HG02642 (cell line): ENCODE measurements at regions not wholly inside any gene's neighbourhood (a gene's known extent, or its start where the extent isn't known, plus 50 kb on each side); places are given as distances from the start of the nearest gene placed in this dataset.

ENCODE experiments used
- ATAC-seq: cut with Tn5 transposase; IDR thresholded peaks from one replicate; pipeline ENCODE4 v1.9.1; 2021; ENCODE audit warnings: mild to moderate bottlenecking; ENCODE audit not compliant: unreplicated experiment, poor library complexity

DNA sequence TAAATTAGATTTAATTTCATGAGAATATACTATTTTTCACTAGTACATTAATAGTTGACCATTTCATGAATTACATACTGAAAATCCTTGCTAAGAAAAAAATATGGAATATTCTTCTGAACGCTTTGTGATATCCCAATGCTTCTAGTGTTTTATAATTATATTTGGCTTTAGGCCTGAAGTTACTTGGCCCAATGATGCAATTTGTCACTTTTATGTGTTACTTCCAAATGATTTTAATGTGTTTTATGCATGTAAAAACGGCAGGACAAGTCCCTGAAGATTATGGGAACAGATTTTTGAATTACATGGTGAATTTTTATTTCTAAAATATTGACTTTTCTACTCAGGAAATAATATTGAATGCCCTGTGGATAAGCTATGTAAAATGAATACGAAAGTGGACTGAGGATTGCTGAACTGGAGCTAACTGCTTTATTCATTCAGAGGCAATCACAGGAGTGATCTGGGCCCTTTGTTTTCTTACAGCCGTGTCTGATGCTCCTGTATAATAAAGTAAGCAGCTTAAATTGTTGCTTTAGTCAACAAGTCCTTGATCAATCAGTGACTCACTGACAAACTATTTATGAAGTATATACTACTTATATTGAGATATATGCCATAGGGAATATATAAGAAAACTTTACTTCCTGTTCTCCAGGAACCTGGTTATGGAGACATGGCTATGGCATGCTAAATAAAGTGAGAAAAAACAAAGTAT lies 543.0 kb upstream of the RGS18 start:
- ATAC-seq = no peak

DNA sequence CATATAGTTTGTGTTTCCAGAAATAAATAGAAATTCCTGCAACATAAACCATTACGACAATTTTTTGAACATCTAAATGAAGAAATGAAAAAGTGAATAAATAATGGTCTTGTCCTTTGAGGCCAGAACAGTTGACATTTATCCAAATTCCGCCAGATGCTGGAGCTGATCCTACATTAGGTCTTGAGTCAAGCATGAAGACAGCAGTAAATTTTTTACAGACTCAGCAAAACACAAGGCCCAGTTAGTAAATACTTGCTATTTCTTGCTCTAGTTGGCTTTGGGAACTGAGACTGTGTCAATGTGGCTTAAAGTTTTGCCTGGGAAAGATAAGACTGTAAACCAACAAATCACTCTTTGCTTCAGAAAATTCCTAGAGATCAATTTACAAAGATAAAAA lies 540.1 kb upstream of the RGS18 start:
- ATAC-seq = no peak

DNA sequence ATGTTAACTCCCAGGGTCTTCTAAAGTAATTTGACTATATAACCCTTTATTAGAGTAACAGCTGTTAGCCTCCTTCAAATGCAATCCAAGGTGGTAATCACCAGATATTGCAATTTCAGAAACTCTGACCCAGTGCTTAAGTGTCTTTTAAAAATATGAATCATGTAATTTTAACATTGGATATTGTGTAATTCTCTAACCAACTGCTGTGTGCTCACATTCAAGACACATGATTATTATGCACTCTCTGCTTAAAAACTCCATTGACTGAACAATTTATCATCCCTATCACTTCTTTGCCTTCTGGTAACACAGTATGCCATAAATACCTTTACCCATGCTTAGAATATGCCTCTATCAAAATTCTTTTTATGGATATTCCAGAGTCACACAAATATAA lies 537.4 kb upstream of the RGS18 start:
- ATAC-seq = no peak

DNA sequence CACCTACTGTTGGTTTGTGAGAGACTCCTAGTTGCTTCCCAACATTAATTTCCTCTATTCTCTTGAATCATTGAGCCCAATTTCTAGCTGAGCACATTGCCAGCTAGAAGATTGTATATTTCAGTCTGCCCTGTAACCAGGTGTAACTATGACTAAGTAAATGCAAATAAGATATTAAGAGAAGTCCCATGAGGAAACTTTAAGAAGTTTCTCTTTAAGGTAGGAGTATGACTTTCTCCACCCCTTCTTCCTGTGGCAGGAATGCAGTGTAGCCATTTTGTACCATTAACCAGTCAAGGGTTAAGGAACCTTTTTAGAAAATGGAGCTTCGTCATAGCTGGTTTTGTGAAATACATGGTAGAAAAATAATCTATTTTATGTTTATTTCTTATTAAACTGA lies 534.2 kb upstream of the RGS18 start:
- ATAC-seq = no peak

DNA sequence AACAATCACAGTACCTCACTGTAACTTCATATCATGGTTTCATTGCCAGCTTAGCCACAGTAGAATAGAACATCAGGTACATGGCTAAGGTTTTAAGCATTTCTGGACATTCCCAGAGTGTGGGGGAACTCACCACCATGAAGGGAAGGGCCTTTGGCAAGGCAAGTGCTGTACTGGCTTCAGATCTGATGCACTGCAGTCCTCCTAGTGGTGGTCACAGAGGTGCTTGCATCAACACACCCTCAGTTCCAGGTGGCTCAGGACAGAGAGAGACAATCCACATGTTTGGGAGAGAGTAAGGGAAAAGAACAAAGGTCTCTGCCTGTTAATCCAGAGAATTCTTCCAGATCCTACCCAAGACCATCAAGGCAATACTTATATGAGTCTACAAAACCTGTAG lies 528.4 kb upstream of the RGS18 start:
- ATAC-seq = no peak

DNA sequence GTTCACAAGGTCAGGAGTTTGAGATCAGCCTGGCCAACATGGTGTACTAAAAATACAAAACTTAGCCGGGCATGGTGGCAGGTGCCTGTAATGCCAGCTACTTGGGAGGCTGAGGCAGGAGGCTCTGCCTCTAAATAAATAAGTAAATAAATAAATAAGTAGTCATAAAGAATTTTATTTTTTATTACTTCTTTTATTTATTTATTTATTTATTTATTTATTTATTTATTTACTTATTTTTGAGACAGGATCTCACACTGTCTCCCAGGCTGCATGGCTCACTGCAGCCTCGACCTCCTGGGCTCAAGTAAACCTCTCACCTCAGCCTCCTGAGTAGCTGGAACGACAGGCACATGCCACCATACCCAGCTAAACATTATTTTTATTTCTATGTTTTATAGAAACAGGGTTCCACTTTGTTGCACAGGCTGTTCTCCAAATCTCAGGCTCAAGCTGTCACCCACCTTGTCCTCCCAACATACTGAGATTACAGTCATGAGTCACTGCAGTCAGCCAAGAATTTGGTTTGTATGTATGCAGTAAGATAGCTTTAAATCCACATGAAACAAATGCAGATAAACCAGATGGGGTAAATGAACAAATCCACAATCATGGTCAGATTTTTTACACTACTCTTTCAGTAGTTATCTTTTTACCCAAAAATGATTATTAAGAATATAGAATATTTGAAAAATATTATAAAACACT lies 523.3 kb upstream of the RGS18 start:
- ATAC-seq = no peak

DNA sequence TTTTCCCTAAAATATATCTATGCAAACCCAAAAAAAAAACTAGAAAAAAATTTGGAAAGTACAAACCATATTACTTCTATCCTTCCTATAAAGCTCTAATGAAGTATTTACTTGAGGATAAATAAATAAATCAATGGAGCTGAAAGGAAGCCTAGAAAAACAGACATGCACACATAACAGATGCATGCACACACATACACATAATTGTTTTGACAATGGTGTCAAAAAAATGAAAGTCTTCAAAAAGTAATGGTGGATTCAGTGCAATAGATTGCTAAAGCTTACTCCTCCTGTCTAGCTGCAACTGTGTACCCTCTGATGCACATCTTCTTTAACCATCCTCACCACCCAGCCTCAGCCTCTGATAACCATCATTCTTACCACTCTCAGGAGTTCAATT lies 521.9 kb upstream of the RGS18 start:
- ATAC-seq = no peak

DNA sequence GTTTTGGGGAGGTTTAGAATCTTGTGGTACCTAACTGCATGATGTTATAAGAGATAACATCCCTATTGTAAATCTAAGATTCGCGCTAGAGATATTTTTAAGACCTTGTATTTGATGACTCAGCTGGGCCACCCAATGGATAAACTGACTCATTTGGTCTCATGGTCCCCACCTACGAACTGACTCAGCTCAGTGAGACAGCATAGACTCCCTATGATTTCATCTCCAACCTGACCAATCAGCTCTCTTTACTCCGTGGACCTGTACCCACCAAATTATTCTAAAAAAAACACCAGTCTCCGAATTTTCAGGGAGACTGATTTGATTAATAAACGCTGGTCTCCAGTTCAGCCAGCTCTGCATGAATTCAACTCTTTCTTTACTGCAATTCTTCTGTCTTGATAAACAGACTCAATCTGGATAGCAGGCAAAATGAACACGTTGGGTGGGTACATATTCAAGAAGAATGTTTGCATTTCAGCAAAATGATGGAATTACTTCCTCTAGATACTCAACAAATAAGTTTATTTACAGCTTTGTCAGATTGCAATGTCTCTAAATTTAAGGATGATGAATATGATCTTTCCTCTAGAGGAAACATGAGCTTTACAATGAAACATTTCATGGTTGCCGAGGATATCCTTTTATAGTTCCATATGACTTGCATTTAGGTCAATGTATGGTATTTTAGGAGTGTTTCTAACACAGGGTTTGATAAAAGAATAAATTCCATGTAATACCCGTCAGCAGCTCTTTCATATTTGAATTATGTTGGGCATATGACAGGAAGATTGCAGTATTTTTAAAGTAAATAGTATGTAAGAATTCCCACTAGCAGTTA lies 516.6 kb upstream of the RGS18 start:
- ATAC-seq = no peak

DNA sequence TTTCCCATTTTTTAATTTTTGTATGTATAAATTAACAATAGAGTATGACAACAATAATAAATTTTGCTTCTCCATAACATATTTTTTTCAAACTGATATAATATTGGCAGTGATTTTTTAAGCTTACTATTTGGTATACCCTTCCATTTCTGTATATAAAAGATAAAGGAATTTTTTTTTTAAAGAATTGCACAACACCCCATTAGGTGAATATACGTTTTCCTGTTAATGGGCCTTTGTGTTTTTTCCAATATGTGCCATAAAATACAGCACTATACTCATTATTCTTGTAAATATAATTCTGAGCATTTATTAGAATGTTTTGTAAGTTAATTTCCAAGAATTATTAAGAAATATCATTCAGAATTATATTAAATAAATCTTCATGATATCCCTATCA lies 515.2 kb upstream of the RGS18 start:
- ATAC-seq = no peak

DNA sequence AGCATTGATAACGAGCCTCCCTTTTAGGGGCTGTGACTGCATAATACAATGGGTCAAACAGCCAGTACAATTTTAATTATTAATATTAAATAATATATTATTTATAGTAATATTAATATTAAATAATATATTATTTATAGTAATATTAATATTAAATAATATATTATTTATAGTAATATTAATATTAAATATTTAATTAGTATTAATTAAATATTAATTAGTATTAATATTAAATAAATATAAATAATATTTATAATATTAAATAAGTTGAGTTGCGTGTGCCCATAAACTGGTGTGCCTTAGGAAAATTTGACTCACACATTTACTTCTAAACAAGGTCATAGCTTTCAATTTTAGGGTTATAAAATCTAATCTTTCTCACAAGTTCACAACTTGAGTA lies 509.3 kb upstream of the RGS18 start:
- ATAC-seq = no peak

DNA sequence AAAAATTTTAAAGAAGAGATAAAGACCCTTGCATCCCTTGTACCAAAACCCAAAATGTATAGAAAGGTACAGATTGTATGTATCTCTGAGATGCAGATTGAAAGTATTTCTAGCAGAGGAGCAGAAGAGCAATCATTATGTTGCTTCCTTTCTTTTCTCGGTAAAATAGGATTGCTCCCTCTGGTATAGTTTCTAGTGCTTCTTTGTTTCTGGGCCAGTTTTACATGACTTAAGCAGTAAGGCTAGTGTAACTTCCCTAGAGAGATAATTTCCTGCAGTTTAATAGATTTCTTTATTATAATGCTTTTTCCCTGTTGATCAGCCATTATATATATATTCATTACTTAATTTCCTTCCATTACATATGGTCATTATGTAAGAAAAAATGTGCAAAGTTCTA lies 496.2 kb upstream of the RGS18 start:
- ATAC-seq = no peak

DNA sequence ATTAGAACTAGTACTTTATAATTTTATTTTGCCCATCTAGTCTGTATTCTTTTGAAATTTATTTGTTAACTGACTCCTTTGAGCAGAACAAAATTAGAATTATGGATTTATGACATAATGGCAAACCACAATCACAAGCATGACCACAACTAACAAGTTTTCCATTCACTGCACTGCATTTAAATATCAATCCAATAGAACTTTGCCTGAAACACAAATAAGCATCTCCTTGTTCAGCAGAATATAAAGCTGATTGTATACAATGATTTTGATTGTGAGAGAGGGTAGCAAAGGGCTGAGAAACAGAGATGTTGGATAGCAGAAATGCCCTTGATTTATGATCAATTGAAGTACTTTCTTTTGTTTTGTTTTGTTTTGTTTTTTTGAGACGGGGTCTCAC lies 495.5 kb upstream of the RGS18 start:
- ATAC-seq = no peak

DNA sequence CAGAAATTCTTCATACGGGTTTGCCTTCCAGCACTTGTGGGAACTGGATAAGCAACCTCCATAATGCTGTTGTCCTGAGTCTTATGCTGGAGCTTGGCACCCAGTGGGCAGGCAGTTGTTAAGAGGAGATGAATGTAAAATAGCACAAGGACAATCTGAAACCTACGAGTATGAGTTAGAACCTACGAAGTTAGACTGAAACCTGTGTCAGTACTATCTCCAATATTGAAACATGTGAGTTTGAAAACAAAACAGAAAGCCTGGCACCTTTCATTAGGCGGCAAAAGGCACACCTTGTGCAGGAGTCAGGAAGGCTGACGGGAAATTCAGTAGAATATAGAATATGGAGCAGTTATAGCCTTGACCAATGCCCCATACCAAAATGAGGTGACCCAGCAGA lies 489.7 kb upstream of the RGS18 start:
- ATAC-seq = no peak

DNA sequence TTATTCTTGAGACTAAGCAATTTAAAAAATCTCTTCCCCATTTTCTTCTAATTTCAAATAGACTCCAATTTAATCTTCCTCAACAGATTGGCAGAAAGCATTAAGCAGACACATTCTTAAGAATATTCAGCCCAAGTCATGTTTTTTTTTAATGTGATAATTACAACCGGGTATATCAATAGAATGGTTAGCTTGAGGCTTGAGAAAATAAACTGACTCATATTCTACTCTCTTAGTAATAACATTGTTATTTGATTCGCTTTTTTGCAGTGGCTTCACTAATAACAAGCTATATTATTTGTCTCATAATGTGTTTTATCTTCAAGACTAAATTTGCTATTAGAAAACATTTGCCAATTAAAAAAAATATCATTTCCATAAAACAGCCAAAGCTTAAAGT lies 488.6 kb upstream of the RGS18 start:
- no peak for ATAC-seq

DNA sequence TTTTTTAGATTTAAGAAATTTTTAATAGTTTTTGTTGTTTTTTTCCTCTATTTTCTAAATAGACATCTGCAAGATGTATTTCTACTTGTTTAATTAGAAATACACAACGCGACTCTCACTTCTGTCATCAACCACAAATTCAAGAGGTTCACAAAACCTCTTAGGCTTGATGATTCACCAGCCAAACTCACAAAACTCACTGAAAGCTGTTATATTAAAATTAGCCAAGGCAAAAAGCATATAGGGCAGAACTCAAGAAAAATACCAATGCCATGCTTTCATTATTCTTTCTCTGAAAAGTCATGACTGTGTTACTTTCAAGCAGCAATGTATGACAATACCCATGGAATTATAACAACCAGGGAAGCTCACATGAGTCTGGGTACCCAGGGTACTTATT lies 487.0 kb upstream of the RGS18 start:
- ATAC-seq = no peak

DNA sequence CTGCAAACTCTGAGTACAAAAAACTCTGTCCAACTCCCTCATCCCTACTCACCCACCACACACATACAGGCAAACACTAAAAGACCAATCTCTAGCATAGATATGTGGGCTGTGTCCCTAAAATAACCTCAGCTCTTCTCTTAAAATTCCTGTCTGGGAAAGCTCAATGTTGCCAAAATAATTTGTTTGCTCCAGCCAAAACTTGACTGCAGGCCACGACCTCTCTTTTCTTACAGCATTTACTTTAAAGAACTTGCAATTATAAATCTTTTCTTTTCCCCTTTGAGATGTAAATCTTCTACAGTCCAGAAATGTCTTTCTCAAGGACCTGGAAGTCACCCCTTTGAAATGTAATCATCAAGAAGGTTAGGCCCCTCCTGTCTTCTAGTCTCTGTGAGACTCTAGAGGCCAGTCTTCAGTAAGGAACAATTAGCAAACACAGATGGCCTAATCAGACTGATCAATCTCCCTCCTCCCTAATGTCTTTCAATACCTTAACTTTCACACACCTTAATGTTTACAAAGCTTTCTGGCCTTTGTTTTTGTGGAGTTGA lies 483.6 kb upstream of the RGS18 start:
- no peak for ATAC-seq

DNA sequence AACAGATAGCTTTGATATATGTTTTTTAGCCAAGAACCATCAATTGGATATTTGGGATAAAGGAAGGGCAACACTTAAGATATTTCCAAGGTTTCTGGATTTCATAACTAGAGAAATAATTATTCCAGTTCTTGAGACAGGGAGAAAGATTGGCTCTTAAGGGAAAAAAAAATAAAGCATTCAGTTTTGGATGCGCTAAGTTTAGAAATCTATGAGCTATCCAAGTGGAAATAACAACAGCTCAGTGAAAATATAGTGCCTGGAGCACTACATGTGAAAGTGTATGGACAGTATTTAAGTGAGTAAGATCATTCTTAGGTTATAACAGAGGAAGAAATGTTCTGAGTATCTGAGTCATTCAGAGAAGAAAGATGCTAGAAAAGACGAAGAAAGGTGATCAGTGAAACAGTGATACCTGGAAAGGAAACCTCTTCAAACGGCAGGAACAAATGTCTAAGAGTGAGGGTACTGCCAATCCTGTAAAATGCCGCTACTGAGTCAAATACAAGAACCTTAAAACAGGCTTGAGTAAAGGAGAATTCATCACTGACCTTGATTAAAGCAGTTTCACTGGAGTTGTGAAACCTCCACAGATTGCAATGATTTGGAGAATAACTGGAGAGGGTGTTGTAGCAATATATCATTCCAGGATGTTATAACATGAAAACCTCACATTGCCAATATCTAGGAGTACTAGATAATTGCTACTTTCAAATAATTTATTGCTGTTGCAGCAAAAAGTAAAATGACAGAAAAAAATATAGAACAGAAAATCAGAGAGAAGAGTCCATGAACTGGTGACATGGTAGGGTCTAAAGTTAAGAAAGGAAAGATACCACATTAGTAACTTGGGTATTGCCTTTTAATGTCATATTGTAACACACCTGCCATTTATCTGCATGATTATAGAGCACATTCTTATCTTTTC lies 482.1 kb upstream of the RGS18 start:
- ATAC-seq = no peak

DNA sequence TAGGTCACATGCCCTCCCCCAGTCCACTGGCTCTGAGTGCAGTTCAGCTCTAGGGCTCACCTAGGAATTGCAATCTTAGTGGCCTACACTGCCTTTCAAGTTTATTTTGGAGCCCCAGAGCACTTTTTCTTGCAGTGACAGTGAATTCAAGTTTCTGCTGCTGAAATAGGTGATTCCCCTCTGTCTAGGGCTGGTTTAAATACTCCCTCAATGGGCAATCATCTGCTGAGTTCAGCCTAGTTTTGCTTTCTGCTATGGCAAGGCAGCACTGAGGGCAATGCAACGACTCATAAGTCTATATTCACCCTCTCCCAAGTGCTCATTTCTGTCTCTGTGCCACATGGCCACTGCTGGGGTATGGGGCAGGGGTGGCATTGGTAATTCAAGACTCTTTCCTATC lies 472.6 kb upstream of the RGS18 start:
- no peak for ATAC-seq

DNA sequence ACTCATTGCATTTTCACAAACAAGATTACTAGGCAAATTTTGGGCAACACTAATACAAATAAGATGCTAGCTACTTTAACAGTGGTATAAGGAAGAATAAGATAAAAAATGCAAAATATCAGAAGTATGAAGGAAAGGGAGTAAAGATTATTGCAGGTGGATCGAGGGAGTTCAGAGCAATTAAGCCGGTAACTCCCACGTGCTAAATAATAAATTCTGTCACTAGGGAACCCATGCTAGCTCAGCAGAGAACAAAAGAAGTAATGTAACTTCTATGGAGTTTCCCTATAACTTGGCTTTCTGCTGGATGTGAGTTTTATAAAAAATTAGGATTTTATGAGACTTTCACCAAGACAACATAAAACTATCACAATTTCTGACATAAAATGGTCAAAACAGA lies 470.5 kb upstream of the RGS18 start:
- ATAC-seq = no peak

DNA sequence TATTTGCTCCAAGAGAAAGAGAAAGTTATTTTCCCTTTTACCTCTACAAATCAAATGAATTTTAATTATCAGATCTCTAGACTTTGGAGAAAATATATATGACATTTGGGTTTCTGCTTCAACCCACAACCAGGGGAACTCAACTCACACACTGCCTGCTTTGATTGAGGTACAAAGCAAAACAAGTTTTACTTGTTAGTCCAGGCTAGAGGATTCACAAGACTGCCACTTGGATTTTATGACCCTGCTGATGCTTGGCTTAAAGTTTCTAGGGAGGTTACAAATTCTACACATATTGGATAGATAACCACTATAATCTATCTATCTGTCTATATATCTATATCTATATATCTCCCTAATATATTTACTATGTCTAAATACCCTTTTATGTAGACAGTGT lies 467.3 kb upstream of the RGS18 start:
- ATAC-seq = no peak
